ENCODE measurements at regions not wholly inside any gene's neighbourhood (a gene's known extent, or its start where the extent isn't known, plus 50 kb on each side); places are given as distances from the start of the nearest gene placed in this dataset.

DNA sequence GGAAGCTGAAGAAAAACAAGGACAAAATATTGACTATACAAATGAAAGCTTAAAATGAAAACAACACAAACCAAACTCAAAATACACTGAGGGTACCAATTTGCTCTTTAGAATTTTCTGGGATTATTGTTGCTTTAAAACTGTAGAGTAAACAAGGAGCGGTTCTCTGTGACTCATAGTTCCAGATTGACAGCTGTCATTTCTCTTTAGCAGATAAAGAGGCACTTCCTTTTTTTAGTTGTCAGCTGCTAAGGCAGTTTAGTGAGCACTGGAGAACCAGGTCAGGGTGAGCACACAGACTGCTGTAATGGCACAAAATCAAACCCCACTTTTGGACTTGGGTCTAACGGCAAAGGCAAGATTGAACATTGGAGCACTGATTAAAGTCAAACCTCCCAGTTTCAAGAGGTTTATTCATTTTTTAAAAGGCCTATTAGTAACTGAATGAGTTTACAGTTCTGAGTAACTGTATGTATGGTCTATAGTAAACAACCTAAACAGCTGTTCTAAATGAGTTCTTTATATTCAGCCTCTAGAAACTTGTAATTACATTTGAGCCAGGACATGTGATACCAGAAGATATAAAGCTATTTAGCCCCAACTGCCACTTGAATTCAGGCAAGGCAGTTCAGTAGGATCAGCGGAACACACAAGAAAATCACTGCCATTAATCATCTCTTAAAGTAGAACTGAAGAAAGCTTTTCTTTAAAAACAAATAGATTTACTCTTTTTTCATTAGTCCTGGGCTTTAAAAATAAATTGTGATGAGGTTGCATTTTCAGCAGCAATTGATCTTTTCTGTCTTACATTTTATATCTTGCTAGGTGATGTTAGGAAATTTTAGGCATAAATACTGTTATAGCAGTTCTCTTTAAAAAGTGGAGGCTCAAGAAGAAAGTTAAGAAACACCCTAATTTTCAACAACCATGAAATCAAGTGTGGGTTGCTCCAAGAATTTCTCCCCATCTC lies 71.7 kb upstream of the PRICKLE1 start:
- TF ChIP-seq, protein P1, sequence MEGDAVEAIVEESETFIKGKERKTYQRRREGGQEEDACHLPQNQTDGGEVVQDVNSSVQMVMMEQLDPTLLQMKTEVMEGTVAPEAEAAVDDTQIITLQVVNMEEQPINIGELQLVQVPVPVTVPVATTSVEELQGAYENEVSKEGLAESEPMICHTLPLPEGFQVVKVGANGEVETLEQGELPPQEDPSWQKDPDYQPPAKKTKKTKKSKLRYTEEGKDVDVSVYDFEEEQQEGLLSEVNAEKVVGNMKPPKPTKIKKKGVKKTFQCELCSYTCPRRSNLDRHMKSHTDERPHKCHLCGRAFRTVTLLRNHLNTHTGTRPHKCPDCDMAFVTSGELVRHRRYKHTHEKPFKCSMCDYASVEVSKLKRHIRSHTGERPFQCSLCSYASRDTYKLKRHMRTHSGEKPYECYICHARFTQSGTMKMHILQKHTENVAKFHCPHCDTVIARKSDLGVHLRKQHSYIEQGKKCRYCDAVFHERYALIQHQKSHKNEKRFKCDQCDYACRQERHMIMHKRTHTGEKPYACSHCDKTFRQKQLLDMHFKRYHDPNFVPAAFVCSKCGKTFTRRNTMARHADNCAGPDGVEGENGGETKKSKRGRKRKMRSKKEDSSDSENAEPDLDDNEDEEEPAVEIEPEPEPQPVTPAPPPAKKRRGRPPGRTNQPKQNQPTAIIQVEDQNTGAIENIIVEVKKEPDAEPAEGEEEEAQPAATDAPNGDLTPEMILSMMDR (IDR thresholded peaks at IDR 0.05 in 4 of 5, conservative IDR thresholded peaks at IDR 0.05 in 1 of 5): no peak
- no peak for TF ChIP-seq POLR2A (IDR thresholded peaks at IDR 0.05)
